HCT116 (cell line): ENCODE measurements at regions not wholly inside any gene's neighbourhood (a gene's known extent, or its start where the extent isn't known, plus 50 kb on each side); places are given as distances from the start of the nearest gene placed in this dataset.

Experiments used
- CEBPB ChIP-seq: IDR thresholded peaks from 2 replicates; pipeline ENCODE4 v1.6.1; 2012; ENCODE audit warnings: low read depth
- EZH2phosphoT487 ChIP-seq: fragments of 200-600 bp; IDR thresholded peaks from 2 replicates; pipeline ENCODE4 v1.6.1; 2018; ENCODE audit warnings: antibody characterized with exemption, borderline replicate concordance
- JUND ChIP-seq: IDR thresholded peaks from 2 replicates; pipeline ENCODE4 v1.6.1; 2012
- POLR2A ChIP-seq: IDR thresholded peaks from 2 replicates; pipeline ENCODE4 v1.7.0; 2011; ENCODE audit warnings: borderline replicate concordance; ENCODE audit not compliant: insufficient read depth, insufficient read length; ENCODE audit errors: extremely low read depth
- POLR2AphosphoS5 ChIP-seq: IDR thresholded peaks from 2 replicates; pipeline ENCODE4 v1.6.1; 2011; ENCODE audit warnings: mild to moderate bottlenecking, low read depth, low read length, moderate library complexity
- SIN3A ChIP-seq: IDR thresholded peaks from 2 replicates; pipeline ENCODE4 v1.6.1; 2012; ENCODE audit warnings: low read depth
- TCF7L2 ChIP-seq: IDR thresholded peaks from 2 replicates; pipeline ENCODE4 v1.7.0; 2011; ENCODE audit warnings: borderline replicate concordance, inconsistent platforms; ENCODE audit not compliant: insufficient read depth, insufficient read length; ENCODE audit errors: extremely low read depth
- ZBTB33 ChIP-seq: IDR thresholded peaks from 2 replicates; pipeline ENCODE4 v1.6.1; 2011; ENCODE audit warnings: mild to moderate bottlenecking, low read length, moderate library complexity; ENCODE audit not compliant: insufficient replicate concordance; ENCODE audit errors: extremely low read depth
- ZFX ChIP-seq: fragments of 450-650 bp; IDR thresholded peaks from 2 replicates; pipeline ENCODE4 v1.6.1; 2017
- TF ChIP-seq, protein P1 (sequence below), 3 experiments: fragments of 200-600 bp in 1 of 3; sonication (generic) in 1 of 3; IDR thresholded peaks in 2 of 3; conservative IDR thresholded peaks in 1 of 3; 2 replicates each; pipeline ENCODE4 v1.5.1; 2012 to 2017; ENCODE audit warnings: low read depth in 2 of 3, low read length in 2 of 3, antibody characterized with exemption in 1 of 3, borderline replicate concordance in 1 of 3, control low read depth in 1 of 3, mild to moderate bottlenecking in 1 of 3, mixed read lengths in 1 of 3, mixed run types in 1 of 3, moderate library complexity in 1 of 3; ENCODE audit not compliant: insufficient read depth in 1 of 3
- TF ChIP-seq, protein P2 (sequence below): IDR thresholded peaks from 2 replicates; pipeline ENCODE4 v1.6.1; 2012
- TF ChIP-seq, protein P3 (sequence below): IDR thresholded peaks from 2 replicates; pipeline ENCODE4 v1.6.1; 2012; ENCODE audit warnings: low read depth

DNA sequence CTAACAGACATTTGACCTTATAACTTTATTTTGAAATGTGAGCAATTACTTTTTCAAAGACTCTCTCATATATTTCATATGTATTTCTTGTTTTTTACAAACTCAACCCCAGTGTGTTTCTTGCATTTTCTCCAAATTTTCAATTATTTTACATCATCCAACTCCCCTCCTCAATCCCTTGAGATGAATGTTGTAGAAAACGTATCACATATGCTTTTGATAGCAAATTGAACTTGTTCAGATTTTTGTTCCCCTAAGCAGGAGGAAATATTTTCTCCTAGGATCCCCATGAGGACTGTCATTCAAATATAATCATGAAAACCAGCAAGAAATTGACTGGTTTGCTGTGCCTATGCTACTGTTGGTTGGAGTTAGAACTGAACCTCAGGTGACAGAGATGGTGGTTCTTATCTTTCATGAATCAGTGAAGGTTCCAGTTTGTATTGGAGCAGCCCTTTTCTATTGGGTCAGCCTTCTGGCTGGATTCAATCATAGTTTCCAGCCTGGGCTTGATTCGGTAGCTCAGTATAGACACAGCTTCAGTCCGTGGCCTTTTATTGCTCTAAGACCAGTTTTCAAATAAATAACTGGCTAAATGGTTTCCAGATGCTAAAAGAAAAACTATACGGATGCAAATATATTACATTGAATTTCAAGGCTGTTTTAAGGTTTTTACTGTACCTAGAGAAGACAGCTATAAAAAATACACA lies 591.0 kb downstream of the EPHA4 start:
- TF ChIP-seq POLR2A (no peak), ZBTB33 (no peak), CEBPB (no peak), POLR2AphosphoS5 (no peak), TCF7L2 (no peak), EZH2phosphoT487 (no peak), SIN3A (no peak), ZFX (no peak), JUND (no peak)
- TF ChIP-seq, protein P1, sequence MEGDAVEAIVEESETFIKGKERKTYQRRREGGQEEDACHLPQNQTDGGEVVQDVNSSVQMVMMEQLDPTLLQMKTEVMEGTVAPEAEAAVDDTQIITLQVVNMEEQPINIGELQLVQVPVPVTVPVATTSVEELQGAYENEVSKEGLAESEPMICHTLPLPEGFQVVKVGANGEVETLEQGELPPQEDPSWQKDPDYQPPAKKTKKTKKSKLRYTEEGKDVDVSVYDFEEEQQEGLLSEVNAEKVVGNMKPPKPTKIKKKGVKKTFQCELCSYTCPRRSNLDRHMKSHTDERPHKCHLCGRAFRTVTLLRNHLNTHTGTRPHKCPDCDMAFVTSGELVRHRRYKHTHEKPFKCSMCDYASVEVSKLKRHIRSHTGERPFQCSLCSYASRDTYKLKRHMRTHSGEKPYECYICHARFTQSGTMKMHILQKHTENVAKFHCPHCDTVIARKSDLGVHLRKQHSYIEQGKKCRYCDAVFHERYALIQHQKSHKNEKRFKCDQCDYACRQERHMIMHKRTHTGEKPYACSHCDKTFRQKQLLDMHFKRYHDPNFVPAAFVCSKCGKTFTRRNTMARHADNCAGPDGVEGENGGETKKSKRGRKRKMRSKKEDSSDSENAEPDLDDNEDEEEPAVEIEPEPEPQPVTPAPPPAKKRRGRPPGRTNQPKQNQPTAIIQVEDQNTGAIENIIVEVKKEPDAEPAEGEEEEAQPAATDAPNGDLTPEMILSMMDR (IDR thresholded peaks at IDR 0.05 in 2 of 3, conservative IDR thresholded peaks at IDR 0.05 in 1 of 3; ENCODE audit: borderline replicate concordance in 1 of 3, insufficient read depth in 1 of 3, low read depth in 2 of 3, low read length in 2 of 3): no peak
- TF ChIP-seq, protein P2, sequence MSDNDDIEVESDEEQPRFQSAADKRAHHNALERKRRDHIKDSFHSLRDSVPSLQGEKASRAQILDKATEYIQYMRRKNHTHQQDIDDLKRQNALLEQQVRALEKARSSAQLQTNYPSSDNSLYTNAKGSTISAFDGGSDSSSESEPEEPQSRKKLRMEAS: no peak
- TF ChIP-seq, protein P3, sequence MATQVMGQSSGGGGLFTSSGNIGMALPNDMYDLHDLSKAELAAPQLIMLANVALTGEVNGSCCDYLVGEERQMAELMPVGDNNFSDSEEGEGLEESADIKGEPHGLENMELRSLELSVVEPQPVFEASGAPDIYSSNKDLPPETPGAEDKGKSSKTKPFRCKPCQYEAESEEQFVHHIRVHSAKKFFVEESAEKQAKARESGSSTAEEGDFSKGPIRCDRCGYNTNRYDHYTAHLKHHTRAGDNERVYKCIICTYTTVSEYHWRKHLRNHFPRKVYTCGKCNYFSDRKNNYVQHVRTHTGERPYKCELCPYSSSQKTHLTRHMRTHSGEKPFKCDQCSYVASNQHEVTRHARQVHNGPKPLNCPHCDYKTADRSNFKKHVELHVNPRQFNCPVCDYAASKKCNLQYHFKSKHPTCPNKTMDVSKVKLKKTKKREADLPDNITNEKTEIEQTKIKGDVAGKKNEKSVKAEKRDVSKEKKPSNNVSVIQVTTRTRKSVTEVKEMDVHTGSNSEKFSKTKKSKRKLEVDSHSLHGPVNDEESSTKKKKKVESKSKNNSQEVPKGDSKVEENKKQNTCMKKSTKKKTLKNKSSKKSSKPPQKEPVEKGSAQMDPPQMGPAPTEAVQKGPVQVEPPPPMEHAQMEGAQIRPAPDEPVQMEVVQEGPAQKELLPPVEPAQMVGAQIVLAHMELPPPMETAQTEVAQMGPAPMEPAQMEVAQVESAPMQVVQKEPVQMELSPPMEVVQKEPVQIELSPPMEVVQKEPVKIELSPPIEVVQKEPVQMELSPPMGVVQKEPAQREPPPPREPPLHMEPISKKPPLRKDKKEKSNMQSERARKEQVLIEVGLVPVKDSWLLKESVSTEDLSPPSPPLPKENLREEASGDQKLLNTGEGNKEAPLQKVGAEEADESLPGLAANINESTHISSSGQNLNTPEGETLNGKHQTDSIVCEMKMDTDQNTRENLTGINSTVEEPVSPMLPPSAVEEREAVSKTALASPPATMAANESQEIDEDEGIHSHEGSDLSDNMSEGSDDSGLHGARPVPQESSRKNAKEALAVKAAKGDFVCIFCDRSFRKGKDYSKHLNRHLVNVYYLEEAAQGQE: no peak
